IPS-NIHi7 (cell line): ENCODE measurements at regions not wholly inside any gene's neighbourhood (a gene's known extent, or its start where the extent isn't known, plus 50 kb on each side); places are given as distances from the start of the nearest gene placed in this dataset.

Experiments used
- DNase-seq: peaks from one replicate; pipeline ENCODE4 v3.0.0; 2012; ENCODE audit warnings: mixed read lengths; ENCODE audit errors: extremely low spot score

- no peak for DNase-seq
Measured at GRCh38 chr13:97057176-97057575, 62.9 kb upstream of the OXGR1 start.

GRCh38 chr13:97058391-97058790 is 64.1 kb upstream of the OXGR1 start:
- no peak for DNase-seq

- DNase-seq: no peak
Measured at GRCh38 chr13:97058926-97059325, 64.7 kb upstream of the OXGR1 start.

- DNase-seq: no peak
Measured at GRCh38 chr13:97067017-97067895, 73.0 kb upstream of the OXGR1 start.

- DNase-seq: peak; percentile 22
Measured at GRCh38 chr13:97068151-97068550, 73.9 kb upstream of the OXGR1 start.

GRCh38 chr13:97069050-97069815 is 75.0 kb upstream of the OXGR1 start:
- no peak for DNase-seq

- no peak for DNase-seq
Measured at GRCh38 chr13:97072297-97072696, 78.0 kb upstream of the OXGR1 start.

- DNase-seq: no peak
Measured at GRCh38 chr13:97074618-97075017, 80.3 kb upstream of the OXGR1 start.

- no peak for DNase-seq
Measured at GRCh38 chr13:97076898-97077297, 82.6 kb upstream of the OXGR1 start.

GRCh38 chr13:97077341-97077740 is 83.1 kb upstream of the OXGR1 start:
- DNase-seq: no peak

- DNase-seq: no peak
Measured at GRCh38 chr13:97079726-97080125, 85.5 kb upstream of the OXGR1 start.

GRCh38 chr13:97082461-97083207 is 88.4 kb upstream of the OXGR1 start:
- DNase-seq: no peak

- DNase-seq: no peak
Measured at GRCh38 chr13:97091196-97091595, 96.9 kb upstream of the OXGR1 start.

- no peak for DNase-seq
Measured at GRCh38 chr13:97100821-97101220, 106.5 kb upstream of the OXGR1 start.

- DNase-seq: no peak
Measured at GRCh38 chr13:97101912-97102708, 107.8 kb upstream of the OXGR1 start.

- no peak for DNase-seq
Measured at GRCh38 chr13:97106323-97106722, 112.0 kb upstream of the OXGR1 start.

- no peak for DNase-seq
Measured at GRCh38 chr13:97107815-97108529, 113.7 kb upstream of the OXGR1 start.

GRCh38 chr13:97108530-97108900 is 113.6 kb upstream of the MBNL2 start:
- no peak for DNase-seq

- DNase-seq: no peak
Measured at GRCh38 chr13:97109256-97109655, 112.9 kb upstream of the MBNL2 start.

- peak; percentile 91 for DNase-seq
Measured at GRCh38 chr13:97109841-97110492, 112.2 kb upstream of the MBNL2 start.
